Stomach (tissue), 4 donors: ENCODE measurements at regions not wholly inside any gene's neighbourhood (a gene's known extent, or its start where the extent isn't known, plus 50 kb on each side); places are given as distances from the start of the nearest gene placed in this dataset.

Source experiments
- POLR2A ChIP-seq, 4 donors: fragments of 450-650 bp; IDR thresholded peaks; one replicate each; pipeline ENCODE4 v1.6.1; 2016; ENCODE audit warnings: antibody characterized with exemption in 4 of 4, control low read depth in 2 of 4, mild to moderate bottlenecking in 1 of 4, moderate library complexity in 1 of 4
- POLR2AphosphoS5 ChIP-seq, 3 donors: sonication (generic); formaldehyde crosslinking; IDR thresholded peaks; one replicate each; pipeline ENCODE4 v1.6.1; 2016; ENCODE audit warnings: antibody characterized with exemption in 3 of 3
- TF ChIP-seq, protein P1 (sequence below), 7 experiments: fragments of 450-650 bp in 4 of 7; fragments of 200-600 bp in 3 of 7; sonication (generic) in 3 of 7; IDR thresholded peaks; one replicate each; pipeline ENCODE4 v1.5.1; 2016 to 2019; ENCODE audit warnings: antibody characterized with exemption in 7 of 7, control low read depth in 2 of 7, mild to moderate bottlenecking in 1 of 7

DNA sequence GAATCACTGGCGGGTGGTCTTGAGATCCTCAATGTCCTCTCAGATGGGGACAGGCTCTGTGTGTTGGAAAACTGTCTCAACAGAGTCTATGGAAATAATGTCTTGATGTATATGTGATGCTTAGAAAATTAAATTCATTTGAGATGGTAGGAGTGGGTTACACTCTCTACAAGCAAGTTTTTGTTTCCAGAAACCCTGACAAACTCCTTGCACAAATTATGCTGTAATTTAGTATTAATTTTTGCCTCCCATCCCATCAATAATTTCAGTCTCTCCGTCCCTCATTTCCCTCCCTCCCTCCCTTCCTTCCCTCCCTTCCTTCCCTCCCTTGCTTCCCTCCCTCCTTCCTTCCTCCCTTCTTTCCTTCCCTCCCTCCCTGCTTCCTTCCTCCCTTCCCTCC lies 488.0 kb upstream of the C16orf82 start:
- TF ChIP-seq, protein P1, sequence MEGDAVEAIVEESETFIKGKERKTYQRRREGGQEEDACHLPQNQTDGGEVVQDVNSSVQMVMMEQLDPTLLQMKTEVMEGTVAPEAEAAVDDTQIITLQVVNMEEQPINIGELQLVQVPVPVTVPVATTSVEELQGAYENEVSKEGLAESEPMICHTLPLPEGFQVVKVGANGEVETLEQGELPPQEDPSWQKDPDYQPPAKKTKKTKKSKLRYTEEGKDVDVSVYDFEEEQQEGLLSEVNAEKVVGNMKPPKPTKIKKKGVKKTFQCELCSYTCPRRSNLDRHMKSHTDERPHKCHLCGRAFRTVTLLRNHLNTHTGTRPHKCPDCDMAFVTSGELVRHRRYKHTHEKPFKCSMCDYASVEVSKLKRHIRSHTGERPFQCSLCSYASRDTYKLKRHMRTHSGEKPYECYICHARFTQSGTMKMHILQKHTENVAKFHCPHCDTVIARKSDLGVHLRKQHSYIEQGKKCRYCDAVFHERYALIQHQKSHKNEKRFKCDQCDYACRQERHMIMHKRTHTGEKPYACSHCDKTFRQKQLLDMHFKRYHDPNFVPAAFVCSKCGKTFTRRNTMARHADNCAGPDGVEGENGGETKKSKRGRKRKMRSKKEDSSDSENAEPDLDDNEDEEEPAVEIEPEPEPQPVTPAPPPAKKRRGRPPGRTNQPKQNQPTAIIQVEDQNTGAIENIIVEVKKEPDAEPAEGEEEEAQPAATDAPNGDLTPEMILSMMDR (IDR thresholded peaks at IDR 0.05) = no peak
- TF ChIP-seq POLR2AphosphoS5 (IDR thresholded peaks at IDR 0.05) (no peak), POLR2A (IDR thresholded peaks at IDR 0.05) (no peak)
